HG03521 (cell line): ENCODE measurements at regions not wholly inside any gene's neighbourhood (a gene's known extent, or its start where the extent isn't known, plus 50 kb on each side); places are given as distances from the start of the nearest gene placed in this dataset.

Experiments
- ATAC-seq: cut with Tn5 transposase; IDR thresholded peaks from one replicate; pipeline ENCODE4 v1.9.1; 2021; ENCODE audit warnings: mild to moderate bottlenecking, moderate library complexity; ENCODE audit not compliant: unreplicated experiment

DNA sequence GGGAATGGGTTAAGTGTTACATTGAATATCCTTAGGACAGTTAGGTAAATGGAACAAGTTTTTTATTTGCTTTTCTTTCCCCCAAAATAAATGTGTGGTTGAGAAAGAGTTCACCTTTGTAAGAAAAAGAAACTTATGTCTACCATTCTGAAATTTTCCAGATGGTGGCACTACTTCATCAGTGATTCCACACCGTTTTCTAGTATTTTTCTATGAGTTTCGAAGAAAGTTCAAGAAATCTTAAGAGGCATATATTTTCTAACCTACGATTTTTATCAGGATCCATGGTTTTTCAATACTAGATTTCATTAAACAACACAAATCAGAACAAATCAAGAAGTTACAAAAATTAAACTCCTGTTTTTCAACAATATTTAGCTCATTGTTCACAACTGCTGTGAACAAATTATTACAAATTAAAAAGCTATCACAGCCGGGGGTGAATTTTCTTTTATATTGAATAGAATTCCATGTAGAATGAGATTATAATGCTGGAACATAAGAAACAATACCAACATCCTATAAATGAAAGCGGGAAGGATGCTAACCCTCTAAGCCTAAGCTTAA, 163.1 kb upstream of the NPVF start:
- ATAC-seq, result no peak

DNA sequence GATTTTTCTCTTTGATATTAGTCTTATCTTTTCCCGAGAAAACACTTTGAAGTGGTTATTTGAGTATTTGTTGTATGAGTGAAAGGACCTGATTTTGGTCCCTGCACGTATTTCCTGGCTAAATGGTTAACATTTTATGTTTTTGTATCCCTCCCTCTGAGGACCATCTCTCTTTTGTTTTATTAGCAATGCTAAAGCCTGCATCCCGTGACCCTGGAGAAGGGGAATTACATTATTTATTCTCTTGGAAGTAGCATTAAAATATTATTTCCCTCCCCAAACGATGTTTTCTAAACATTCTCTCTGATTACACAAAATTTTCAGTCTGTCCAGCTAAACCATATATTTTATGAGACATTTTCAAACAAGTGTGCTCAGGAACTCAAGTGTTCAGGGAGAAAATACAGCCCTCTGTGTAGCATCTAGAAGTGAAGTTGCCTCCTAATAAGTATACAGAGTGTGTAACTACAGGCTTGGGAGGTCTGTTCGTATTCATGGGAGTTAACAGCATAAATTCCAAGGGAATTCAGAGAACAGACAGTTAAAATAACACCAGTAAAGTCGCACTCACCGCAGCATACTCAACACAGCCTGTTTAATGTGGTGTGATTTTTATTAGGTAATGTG, 163.8 kb upstream of the NPVF start:
- ATAC-seq, result no peak

DNA sequence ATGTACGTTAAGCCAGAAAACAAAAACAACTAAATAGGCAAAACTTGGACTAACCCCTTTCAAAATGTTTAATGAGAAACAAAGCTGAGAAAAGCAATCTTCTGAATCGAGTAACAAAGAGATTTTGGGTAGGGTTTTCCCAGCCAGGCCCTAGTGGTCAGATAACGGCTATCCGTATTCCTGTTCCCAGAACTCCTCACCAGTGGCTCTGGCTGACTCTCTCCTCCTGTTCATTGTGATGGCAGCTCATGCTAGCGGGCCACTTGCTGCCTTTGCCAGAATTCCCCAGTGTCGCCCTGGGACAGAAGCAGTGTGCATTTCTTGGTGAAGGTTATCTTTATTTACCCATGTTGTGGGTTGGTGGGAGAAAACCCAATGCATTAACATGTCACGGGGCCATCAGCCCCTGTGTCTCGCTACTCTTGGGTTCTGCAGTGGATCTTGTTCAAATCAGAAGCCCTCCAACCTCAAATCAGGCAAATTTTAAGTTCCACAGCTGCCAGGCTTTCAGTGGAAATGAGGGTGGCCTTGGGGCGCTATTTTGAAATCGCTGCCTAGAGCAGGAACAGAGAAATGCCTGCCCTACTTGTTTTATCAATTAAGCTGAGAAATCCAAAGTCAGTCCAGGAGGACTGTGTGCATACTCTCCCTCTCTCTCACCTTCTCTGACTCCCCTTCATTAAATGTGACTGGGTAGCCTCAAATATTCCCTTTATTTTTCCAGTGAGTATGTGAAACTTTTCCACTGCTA, 164.5 kb upstream of the NPVF start:
- no peak for ATAC-seq

DNA sequence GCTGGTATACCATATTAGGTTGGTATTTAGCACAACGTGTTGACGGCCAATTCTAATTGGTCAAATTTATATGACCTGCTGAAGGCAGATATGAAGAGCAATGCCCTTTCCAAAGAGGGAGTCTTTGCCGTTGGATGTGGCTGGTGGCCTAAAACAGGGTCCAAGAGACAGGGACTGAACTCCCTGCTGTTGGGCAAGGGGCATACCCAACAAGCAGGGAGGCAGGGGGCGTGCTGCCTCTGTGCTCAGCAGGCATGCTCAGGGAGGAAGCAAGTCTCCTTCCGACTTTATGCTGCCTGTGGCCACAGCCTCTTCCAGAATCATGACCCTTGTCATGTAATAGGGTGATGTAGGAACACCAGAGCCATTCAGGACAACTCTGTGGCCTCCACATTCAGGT, 167.7 kb upstream of the NPVF start:
- no peak for ATAC-seq

DNA sequence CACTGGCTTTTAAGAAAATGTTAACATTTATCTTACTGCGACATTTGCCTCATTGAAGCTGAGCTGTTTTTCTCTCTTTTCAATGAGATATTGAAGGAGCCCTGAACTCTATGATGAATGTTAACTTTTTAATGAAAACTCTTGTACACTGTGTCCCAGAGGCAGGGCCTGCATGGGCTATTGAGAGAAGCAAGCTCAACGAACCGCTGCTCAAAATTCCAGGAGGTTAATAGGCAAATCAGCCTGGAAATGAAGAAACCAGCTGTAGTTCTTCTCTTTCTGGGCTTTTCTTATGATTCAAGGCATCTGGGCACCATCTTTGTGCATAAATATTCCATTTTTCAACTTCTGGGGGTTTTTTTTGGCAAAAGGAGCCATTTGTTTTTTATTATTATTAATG, 168.4 kb upstream of the NPVF start:
- ATAC-seq, result no peak

DNA sequence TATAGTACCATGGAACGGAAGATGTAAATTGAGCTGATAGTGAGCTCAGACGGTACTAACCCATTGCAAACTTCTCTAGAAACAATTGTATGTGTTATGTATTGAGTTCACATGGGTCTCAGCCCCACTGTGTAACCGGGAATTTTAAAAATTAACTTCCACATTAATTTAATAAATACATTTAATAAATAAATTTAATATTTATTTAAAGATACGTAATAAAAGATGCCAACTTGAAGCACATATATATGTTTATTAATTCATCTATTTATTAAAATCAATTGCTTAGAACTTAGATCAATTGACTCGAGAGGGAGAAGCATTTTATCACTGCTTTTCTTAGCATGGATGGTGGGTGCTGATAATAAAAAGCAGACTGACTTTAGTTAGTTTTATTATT, 170.1 kb upstream of the NPVF start:
- ATAC-seq, result no peak

DNA sequence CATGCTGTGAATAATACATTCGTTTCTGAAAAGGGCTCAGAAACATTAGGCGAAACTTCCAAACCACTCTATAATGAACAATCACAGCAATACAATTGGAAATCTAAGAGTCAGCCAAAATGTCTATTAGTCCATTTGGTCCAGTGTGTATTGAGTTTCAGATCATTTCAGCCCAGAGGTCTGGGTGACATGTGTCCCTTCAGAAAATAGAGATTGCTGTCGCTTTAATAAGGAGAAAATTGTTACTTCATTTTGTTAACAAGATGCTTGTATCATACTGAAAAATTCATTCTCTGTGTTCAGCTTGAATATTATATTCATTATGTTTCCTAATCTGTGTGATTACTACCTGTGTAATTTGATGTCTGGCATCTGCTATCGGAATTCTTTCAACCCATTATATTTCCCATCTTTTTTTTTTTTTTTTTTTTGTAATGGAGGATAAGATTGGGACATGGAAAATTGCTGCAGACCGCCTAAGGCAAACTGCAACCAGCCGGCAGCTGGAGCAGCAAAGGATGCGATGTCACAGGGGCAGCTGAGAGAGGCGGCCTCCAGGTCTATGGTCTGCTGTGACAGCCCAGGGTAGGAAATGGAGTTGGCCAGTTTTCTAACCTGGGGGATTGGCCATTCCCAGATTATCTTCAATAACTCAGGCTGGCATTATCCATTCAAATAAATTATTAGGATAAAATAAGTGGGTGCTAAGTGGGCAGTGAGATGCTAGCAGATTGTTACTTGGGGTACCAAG, 170.9 kb upstream of the NPVF start:
- no peak for ATAC-seq

DNA sequence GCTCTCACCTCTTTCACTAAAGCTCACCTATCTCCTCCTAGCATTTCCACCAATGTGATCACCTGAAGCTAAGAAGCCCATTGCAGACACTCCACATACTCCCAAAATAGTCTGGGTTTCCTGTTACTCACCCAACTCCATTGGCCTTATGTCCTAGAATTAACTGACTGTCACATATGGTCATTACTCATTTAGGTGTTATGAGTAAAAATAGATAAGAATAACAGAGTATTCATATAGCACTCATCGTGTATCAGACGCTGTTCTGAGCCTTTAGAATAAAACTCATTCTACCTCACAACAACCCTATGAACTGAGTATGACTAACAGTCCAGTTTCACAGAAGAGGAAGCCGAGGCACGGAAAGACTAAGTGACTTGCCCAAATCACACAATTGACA, 174.2 kb upstream of the NPVF start:
- ATAC-seq, result no peak

DNA sequence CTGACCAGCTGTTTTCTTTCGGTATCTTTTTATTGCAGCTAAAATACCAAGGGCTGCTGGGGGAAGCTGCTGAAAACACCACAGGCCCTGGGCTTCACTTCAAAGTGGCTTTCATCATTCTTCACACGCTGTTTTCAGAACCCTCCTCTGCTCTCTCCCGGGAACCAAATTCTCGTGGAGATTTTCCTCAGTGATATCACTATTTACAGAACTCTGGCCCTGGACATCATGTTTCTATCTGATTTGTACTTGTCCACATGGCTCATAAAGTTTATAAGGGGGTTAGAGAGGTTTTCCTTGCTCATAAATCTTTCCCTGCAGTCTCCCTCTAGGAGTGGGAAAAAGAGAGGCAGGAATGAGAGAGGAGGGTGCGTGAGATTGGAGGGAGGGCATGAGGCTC, 177.4 kb upstream of the NPVF start:
- no peak for ATAC-seq

DNA sequence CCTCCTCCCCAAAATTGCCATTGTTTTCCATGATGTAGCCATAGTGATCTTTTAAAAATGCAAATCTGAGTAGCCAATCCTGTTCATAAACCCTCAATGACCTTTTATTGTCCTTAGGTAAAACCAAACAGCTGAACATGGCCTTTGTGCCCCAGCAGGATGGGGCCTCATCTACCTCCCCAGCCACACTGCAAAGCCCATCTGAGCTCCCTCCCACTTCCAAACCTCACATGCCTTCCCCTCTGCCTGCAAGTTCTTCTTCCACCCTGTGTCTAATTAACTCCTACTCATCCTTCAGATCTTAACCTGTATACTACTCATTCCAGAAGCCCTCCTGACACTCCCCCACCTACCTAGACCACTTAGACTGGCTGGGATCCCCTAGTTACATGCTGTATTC, 178.8 kb upstream of the NPVF start:
- no peak for ATAC-seq

DNA sequence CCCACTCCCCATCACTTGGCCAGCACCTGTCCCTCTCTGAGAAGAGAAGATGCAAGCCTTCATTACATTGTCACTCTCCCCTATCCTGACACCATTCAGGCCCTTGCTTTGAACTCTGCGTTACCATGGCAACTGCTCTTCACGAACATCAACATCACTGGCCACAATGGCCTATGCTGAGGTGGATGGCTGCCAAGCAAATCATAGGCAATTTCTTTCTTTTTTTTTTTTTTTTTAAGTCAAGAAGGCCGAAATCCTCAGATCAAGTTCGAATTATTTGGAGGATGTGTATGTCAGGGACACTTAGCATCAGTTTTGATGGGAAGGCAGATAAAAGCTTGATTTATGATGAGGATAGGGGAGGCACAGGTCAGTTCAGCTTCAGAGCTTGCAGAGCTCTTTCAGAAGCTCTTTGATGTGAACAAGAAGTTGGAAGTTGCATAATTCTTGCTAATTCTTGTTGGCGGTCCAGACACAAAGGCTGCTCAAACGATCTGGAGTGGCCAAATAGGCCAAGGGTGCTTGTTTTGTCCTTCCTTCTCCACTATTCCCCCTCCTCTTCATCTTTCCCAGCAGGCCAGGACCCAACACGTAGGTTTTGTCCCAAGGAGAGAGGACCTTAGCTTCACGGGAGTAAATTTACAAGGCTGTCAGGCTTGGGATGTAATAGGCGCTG, 179.9 kb upstream of the NPVF start:
- no peak for ATAC-seq

DNA sequence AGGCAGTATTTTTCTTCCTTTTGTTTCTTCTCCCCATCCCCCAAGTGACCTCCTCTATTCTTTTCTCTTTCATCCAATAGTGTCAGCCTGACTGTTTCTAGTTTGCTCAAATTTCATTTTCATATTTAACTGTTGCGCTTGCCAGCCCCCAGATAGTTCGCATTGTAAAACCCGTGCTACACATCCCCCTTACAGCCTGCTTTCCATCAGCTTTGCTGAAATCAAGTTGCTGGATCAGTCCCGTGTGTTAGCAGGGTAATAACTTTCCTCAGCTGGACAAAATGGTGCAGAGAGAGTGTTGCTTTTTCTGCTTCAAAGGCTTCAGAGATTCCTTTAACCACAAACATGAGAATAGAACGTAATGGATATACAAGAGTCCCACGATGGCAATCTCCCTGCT, 180.6 kb upstream of the NPVF start:
- ATAC-seq, result no peak

DNA sequence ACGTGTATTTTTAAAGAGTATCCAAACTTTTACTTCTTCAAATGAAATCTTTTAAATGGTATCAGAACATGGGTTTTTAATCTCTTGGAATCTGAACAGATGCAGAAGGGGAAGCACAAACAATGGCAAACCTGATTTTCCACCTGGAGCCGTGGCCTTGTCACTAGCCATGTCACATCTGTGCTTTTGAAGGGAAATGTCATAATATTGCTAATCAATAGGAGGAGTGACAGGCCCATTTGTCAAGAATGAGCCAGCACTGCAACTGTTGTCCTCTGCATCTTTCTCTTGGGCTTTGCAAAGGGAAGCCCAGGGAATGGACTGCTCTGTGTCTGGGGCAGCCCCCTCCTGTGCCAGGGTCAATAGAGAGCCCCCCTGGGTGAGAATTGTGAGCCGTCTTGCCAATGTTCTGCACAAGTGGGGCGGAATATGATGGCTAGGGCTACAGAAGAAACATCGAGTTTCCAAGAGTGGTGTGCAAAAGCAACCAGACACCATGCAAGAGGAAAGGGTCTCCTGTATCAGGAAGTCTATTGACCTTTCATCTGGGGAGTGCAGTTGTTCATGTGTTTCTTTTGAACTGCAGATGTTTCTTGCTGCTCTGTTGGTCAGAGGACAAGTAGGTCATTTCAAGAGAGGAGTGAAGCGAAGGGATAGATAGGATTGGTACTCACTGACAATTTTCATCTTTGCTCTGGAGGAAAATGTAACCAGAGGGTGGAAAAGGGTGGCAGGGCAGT, 181.8 kb upstream of the NPVF start:
- ATAC-seq, result no peak

DNA sequence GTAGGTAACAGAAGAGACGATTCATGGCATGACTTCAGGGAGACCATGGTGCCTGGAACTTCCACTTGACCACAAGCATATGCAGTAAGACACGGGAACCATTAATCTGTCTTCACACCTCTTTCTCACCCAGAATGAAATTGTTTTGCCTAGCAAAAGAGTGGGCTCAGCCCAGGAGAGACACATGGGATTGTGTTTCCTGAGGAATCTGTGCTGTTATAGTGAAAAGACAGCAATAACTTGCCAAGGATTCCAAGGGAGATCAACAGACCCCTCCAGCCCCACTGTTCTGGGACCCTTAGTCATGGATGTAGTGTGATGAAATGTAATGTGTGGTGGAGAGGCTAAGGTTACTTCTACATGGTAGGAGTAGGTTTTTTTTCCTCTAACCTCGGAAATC, 192.5 kb upstream of the NPVF start:
- ATAC-seq, result no peak

DNA sequence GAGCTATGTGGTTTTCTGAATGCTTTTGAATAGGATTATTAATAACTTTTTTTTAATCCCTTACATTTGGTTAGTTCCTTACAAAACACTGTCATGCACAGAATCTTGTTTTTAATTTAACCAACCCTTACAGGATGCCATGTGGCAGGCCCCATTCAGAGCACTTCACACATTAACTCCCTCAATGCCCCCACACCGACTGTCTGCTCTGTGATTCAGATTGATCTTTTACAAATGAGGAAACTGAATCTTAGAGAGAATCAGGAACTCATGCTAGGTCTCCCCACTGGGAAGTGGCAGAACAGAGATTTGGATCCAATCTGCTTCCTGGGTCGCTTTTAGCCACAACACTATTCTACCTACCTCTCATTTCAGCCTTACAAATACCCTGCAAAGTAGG, 195.8 kb upstream of the NPVF start:
- no peak for ATAC-seq

DNA sequence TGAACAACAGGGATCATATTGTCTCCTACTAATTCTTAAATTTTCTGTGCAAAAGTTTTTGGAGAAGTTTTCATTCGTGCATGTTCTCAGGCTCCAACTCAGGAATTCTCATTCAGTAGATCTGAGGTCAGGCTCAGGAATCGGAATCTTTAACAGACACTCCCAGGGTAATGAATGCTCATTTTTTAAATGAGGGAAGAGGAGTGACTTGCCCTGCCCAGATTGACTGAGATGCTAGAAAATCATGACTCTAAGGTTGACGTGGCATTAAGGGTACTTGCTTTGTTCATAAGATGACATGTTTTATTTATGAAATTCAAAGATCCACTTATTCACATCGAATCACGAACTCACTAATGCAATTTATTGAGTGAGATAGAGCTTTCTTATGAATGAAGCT, 196.6 kb upstream of the NPVF start:
- ATAC-seq, result no peak

DNA sequence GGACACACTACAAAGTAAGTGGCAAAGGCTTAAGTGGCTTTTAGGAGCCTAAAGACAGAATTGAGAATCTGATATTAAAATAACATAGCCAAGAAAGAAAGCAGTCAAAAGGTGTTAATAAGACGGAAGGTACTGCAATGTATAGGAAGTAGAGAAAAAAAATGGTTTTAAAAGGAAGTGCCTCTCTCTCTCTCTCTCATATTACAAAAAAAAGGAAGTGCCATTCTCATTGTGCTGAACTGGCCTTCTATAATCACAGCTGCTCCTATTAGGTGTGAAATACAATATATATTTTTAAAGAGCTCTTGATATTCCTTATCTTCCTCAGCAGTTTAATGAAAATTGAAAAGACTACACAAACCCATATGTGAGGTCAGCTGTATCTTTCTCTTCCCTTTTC, 199.4 kb upstream of the NPVF start:
- no peak for ATAC-seq

DNA sequence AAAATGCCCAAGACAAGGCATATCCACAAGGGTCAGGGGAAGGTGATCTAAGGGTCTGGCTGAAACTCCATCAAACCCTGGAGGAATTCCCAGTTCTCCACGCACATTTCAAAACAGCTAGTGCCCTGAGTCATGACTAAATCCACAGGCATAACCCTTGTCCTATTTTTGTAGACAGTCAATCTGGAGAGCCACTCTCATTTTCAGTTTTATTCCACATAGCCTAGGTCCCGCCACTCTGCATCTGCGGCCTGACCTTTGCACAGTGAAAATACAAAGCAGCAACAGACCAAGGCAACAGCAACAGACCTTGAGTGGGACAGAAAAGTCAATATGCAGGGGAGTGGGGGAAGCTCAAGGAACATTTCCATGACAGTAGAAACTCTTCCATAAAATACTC, 201.4 kb upstream of the NPVF start:
- no peak for ATAC-seq

DNA sequence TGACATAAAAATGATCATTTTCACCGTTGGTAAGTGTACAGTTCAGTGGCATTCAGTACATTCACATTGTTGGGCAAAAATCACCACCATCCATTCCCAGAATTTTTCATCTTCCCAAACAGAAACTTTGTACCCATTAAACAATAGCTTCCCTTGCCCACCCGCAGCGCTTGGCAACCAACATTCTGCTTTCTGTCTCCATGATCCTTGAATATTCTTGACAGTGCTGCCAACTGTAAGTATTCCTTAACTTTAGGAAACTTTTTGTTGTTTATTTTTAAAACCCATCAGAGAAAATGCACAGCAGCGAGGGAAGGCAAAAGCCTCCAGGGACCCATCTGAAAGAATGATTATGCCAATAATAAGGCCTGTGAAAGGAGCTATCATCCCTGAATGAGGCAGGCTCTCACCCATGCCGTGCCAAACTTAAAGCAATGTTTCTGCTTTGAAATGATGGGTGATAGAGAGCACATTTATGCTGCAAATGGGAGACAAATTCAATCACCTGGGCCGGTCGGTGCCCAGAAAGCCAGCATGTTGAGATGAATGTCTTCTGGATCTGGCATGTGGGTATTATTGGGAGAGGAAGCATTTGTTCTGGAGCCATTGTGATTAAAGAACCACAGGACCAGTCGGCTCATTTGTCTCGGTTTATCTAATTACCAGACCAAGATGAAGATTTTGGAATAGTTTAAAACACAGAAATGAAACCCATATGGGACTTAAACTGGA, 202.1 kb upstream of the NPVF start:
- ATAC-seq, result no peak

DNA sequence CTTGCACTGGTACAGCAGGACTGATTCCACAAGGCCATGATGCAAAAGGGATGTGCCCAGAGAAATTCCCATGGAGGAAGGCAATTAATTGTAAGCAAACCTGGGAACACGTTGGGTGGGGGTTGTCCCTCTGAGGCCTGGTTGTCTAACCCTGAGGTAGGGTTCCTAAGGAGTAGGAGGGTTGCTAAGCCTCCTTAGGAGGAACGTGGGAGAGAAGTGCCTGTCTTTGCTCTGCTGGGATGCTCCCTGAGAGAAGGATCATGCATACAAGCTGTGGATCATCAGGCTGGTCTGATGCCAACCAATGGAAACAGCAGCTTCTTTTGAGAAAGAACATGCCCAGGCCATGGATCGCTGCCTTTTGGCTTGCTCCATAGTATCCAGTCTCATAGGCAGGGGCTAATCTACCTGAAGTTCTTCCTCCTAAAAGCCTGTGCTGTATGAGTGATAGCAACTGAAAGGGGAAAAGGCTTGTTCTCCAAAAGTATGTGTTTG, 203.7 kb upstream of the NPVF start:
- no peak for ATAC-seq
